GM10266 (cell line): ENCODE measurements at regions not wholly inside any gene's neighbourhood (a gene's known extent, or its start where the extent isn't known, plus 50 kb on each side); places are given as distances from the start of the nearest gene placed in this dataset.

ENCODE experiments used
- DNase-seq: peaks from one replicate; pipeline ENCODE4 v3.0.0; 2012; ENCODE audit errors: extremely low spot score
- TF ChIP-seq, protein P1 (sequence below): IDR thresholded peaks from 2 replicates; pipeline ENCODE4 v1.5.1; 2012; ENCODE audit warnings: mild to moderate bottlenecking, low read depth; ENCODE audit not compliant: control insufficient read depth, insufficient read depth; ENCODE audit errors: missing control alignments

DNA sequence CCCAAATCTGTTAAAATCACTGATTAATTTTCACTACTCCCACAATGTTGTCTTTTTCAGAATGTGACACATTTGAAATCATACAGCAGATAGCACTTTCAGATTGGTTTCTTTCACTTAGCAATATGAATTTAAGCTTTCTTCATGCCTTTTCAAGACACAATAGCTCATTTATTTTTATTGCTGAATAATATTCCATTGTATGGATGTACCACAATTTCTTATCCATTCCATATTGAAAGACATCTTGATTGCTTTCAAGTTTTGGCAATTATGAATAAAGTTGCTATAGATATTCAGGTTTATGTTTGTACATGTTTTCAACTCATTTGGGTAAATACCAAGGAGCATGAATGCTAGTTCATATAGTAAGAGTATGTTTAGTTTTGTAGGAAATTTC lies 2635.6 kb upstream of the PCDH20 start:
- DNase-seq, result no peak
- TF ChIP-seq, protein P1, sequence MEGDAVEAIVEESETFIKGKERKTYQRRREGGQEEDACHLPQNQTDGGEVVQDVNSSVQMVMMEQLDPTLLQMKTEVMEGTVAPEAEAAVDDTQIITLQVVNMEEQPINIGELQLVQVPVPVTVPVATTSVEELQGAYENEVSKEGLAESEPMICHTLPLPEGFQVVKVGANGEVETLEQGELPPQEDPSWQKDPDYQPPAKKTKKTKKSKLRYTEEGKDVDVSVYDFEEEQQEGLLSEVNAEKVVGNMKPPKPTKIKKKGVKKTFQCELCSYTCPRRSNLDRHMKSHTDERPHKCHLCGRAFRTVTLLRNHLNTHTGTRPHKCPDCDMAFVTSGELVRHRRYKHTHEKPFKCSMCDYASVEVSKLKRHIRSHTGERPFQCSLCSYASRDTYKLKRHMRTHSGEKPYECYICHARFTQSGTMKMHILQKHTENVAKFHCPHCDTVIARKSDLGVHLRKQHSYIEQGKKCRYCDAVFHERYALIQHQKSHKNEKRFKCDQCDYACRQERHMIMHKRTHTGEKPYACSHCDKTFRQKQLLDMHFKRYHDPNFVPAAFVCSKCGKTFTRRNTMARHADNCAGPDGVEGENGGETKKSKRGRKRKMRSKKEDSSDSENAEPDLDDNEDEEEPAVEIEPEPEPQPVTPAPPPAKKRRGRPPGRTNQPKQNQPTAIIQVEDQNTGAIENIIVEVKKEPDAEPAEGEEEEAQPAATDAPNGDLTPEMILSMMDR, result no peak

DNA sequence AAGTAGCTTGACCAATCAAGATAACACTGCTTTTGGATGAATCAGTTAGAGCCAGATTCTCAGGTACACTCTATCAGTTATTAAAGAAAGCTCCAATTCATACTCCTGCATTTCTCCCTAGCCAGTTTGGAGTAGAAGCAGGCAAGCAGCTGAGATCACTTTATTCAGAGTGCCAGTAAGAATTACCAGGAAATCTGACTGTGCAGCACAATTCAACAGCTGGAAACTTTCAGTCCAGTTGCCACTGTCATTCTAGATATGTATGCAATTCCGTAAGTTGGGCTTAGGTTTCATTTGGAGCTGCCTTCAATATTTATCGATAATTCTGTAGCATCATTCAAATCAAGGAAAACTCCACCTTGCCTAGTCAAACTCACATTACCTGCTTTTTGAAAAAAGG lies 2625.6 kb upstream of the PCDH20 start:
- no peak for DNase-seq
- TF ChIP-seq, protein P1, result no peak

DNA sequence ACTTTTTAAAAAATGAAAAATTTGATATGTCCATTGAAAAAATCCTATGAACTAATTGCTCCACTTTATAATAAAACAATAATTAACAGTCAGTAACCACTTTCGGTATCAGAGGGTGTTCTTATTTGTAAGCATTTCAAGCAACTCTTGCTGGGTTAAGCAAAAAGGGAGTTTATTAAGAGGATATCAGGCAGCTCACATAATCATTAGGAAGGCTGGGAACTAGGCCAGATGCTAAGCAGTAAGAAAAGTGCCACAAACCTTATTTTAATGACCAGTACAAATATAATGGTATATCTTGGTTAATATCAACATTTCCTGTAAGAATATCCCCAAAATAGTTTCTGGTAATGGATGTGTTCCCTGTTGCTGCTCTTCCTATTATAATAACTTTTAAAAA lies 2618.3 kb upstream of the PCDH20 start:
- DNase-seq, result no peak
- TF ChIP-seq, protein P1, result no peak

DNA sequence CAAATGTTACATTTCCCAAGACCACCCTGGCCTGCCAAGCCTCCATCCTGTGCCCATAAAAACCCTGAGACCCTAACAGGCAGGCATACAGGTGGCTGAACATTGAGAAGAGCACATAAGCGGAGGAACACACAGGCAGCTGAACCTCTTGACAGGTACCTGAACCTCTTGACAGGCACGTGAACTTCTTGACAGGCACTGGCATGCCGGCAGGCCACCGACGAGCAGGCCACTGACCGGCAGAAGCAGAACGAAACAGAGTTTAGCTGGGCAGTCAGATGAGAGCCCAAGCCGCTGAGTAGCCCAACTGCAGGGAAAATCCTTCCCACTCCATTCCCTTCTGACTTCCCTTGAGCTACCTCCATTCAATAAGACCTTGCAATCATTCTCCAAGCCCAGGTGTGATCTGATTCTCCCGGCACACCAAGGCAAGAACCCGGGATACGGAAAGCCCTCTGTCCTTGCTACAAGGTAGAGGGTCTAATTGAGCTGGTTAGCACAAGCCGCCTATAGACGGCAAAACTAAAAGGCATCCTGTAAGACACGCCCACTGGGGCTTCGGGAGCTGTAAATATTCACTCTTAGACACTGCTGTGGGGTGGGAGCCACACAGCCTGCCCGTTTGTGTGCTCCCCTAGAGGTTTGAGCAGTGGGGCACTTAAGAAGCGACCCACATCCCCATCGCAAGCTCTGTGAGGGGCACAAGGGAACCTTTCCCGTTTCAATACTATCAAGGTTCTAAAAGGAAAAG lies 2613.9 kb upstream of the PCDH20 start:
- DNase-seq, result no peak
- TF ChIP-seq, protein P1, result no peak

DNA sequence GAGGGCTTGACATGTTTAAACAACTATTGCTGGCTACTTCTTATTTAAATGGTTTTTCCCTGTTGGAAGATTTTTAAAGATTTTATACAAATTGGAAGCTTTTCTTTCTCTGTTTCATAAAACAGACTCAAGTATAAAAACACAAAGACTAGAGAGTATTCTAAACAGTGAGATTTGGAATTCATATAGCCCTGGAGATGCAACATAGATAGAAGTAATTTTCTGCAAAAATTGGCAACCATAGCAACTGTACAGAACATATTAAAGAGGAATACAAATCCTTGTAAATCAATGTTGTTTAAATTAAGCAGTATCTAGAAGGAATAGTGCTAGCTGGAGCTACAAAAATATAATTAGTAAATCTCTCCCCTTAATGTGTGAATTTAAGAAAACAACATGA lies 2612.9 kb upstream of the PCDH20 start:
- TF ChIP-seq, protein P1, result no peak
- no peak for DNase-seq

DNA sequence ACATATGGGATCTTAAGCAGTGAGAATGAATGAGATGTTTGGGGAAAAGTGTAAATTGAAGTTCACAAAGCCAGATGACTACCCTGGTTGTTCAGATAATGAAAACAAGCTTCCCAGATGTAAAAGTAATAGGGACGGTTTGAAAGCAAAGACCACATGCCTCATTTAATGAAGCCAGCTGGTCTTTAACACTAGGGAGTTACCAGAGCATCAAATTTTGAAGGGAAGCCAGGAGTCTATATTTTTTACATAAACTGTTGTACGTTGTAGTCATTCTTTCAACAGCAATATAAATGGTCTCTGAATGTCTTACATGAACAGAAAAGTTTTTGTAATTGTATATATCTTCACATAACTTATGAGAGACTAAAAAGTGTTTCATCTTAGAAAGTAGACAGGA lies 2604.5 kb upstream of the PCDH20 start:
- no peak for DNase-seq
- TF ChIP-seq, protein P1, result no peak

DNA sequence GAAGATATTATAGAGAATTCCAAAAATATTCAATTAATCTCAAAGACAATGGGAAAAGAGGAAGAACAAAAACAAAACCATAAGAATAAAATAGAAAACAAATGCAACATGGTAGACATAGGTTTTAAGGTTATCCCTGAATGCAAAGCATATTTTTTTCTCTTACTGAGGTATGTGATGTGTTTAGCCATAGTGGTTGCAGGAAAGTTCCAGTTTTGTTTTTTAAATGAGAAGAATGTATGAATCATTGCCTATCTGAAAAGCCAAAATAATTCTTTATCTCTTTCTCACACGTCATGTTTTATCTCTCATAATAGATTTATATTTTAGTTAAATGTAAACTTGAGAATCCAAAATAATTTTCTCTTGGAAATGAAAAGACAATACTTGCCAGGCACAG lies 2591.7 kb upstream of the PCDH20 start:
- TF ChIP-seq, protein P1, result no peak
- no peak for DNase-seq
